Thyroid gland (tissue), 4 donors: ENCODE measurements at regions not wholly inside any gene's neighbourhood (a gene's known extent, or its start where the extent isn't known, plus 50 kb on each side); places are given as distances from the start of the nearest gene placed in this dataset.

Experiments used
- DNase-seq, 2 donors: peaks; one replicate each; pipeline ENCODE4 v3.0.0-alpha.2; 2019
- H3K27ac ChIP-seq, 3 donors: fragments of 200-600 bp; sonication (generic); 1 replicate in 2 of 3; 2 replicates in 1 of 3; pipeline ENCODE4 v1.5.1; 2016 to 2019; ENCODE audit warnings: mild to moderate bottlenecking in 1 of 3, moderate library complexity in 1 of 3
- H3K27me3 ChIP-seq: fragments of 200-600 bp; sonication (generic); one replicate; pipeline ENCODE4 v1.5.1; 2019
- H3K36me3 ChIP-seq, 2 donors: fragments of 200-600 bp; sonication (generic); one replicate each; pipeline ENCODE4 v1.5.1; 2016 to 2019
- H3K4me1 ChIP-seq, 2 donors: fragments of 200-600 bp; sonication (generic); one replicate each; pipeline ENCODE4 v1.5.1; 2017 to 2019
- H3K4me3 ChIP-seq, 3 donors: fragments of 200-600 bp; sonication (generic); replicated peaks in 1 of 3; 1 replicate in 2 of 3; 2 replicates in 1 of 3; pipeline ENCODE4 v1.5.1; 2016; ENCODE audit warnings: mild to moderate bottlenecking in 1 of 3
- H3K9me3 ChIP-seq: fragments of 200-600 bp; sonication (generic); one replicate; pipeline ENCODE4 v1.5.1; 2017
- POLR2A ChIP-seq, 2 donors: fragments of 450-650 bp; IDR thresholded peaks; one replicate each; pipeline ENCODE4 v1.6.1; 2017; ENCODE audit warnings: antibody characterized with exemption in 2 of 2, mild to moderate bottlenecking in 2 of 2, moderate library complexity in 1 of 2
- WGBS, 2 donors: methylation state at CpG; one replicate each; pipeline ENCODE4 v1.1.5; 2017; 5-methylcytosine and 5-hydroxymethylcytosine counted together
- intact Hi-C: fragments of 100-400 bp; cut with DNase I; formaldehyde crosslinking; loops from one replicate; pipeline ENCODE4 v1.15.1; 2023
- TF ChIP-seq, protein P1 (sequence below), 6 experiments: fragments of 200-600 bp in 3 of 6; fragments of 450-650 bp in 3 of 6; sonication (generic) in 3 of 6; IDR thresholded peaks; one replicate each; pipeline ENCODE4 v1.5.1; 2016 to 2019; ENCODE audit warnings: antibody characterized with exemption in 6 of 6, mild to moderate bottlenecking in 2 of 6, inconsistent platforms in 1 of 6, moderate library complexity in 1 of 6

DNA sequence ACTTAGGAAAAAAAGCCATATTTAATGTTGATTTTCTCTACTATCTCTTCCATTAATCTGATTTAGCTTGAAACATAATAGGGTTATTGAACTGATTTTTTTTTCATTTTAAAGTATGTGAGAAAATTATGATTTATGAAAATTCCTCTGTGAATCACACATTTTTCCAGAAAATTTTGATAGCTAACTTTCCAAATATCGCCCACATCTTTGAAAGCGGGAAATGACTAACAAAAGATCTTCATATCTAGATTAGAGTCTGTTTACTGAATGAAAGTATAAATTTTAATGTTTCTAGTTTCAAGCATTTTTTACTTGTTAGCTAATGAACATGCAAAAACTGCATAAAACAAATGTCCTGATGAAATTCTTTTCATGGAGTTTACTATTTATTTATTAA, 97.4 kb downstream of the POSTN start:
- TF ChIP-seq POLR2A (IDR thresholded peaks at IDR 0.05) = no peak
- TF ChIP-seq, protein P1, sequence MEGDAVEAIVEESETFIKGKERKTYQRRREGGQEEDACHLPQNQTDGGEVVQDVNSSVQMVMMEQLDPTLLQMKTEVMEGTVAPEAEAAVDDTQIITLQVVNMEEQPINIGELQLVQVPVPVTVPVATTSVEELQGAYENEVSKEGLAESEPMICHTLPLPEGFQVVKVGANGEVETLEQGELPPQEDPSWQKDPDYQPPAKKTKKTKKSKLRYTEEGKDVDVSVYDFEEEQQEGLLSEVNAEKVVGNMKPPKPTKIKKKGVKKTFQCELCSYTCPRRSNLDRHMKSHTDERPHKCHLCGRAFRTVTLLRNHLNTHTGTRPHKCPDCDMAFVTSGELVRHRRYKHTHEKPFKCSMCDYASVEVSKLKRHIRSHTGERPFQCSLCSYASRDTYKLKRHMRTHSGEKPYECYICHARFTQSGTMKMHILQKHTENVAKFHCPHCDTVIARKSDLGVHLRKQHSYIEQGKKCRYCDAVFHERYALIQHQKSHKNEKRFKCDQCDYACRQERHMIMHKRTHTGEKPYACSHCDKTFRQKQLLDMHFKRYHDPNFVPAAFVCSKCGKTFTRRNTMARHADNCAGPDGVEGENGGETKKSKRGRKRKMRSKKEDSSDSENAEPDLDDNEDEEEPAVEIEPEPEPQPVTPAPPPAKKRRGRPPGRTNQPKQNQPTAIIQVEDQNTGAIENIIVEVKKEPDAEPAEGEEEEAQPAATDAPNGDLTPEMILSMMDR (IDR thresholded peaks at IDR 0.05) = no peak
- Histone ChIP-seq H3K4me3 (no peak overlapping the region), H3K36me3 (no peaks in the 10 kb centered on the region), H3K27me3 (no peaks in the 10 kb centered on the region), H3K4me1 (no peaks in the 10 kb centered on the region), H3K27ac (no peak overlapping the region), H3K9me3 (no peaks in the 10 kb centered on the region)
- intact Hi-C loops = no loop called here
- no peak for DNase-seq
- 79 to 89% methylated on average over 2 of the region's 2 CpGs for WGBS, 2 donors

- Histone ChIP-seq H3K36me3 (no peaks in the 10 kb centered on the region), H3K9me3 (no peaks in the 10 kb centered on the region), H3K4me3 (no peak overlapping the region), H3K4me1 (no peaks in the 10 kb centered on the region), H3K27ac (no peak overlapping the region), H3K27me3 (no peaks in the 10 kb centered on the region)
- 71 to 77% methylated on average over 1 of the region's 1 CpG for WGBS, 2 donors
- DNase-seq = no peak
- intact Hi-C loops = no loop called here
- TF ChIP-seq, protein P1 (IDR thresholded peaks at IDR 0.05) = no peak
- no peak for TF ChIP-seq POLR2A (IDR thresholded peaks at IDR 0.05)
These were observed 103.5 kb downstream of the POSTN start for GRCh38 chr13:37495046-37495445.

DNA sequence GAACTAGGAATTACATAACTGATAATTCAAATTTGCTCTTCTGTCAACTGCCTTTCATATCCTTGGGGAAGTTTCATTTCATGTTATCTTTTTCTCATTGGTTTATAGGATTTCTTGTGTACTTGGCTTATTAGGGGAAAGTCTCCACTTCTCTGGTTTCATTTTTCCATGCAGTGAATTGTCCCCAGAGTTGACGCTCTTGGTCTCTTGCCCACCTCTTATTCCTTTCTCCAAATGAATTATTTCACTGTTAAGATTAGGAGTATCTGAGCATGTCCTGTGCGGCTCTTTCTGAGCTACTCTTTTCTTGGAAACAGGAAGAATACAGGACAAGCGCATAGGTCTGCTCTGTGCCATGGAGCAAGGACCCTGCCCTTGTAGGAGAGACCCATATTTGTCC, 104.8 kb downstream of the POSTN start:
- 78 to 88% methylated on average over 3 of the region's 3 CpGs for WGBS, 2 donors
- Histone ChIP-seq H3K9me3 (no peaks in the 10 kb centered on the region), H3K4me3 (no peak overlapping the region), H3K36me3 (no peaks in the 10 kb centered on the region), H3K27me3 (no peaks in the 10 kb centered on the region), H3K27ac (no peak overlapping the region), H3K4me1 (no peaks in the 10 kb centered on the region)
- intact Hi-C loops = no loop called here
- no peak for DNase-seq
- TF ChIP-seq, protein P1 (IDR thresholded peaks at IDR 0.05) = no peak
- TF ChIP-seq POLR2A (IDR thresholded peaks at IDR 0.05) = no peak

- intact Hi-C loops = no loop called here
- Histone ChIP-seq H3K27me3 (no peaks in the 10 kb centered on the region), H3K36me3 (no peaks in the 10 kb centered on the region), H3K4me1 (no peaks in the 10 kb centered on the region), H3K4me3 (no peak overlapping the region), H3K27ac (no peak overlapping the region), H3K9me3 (no peaks in the 10 kb centered on the region)
- no peak for DNase-seq
- WGBS, 2 donors = 58 to 61% methylated on average over 3 of the region's 3 CpGs
- TF ChIP-seq, protein P1 (IDR thresholded peaks at IDR 0.05) = no peak
- no peak for TF ChIP-seq POLR2A (IDR thresholded peaks at IDR 0.05)
These were observed 105.6 kb downstream of the POSTN start for GRCh38 chr13:37492741-37493514.

DNA sequence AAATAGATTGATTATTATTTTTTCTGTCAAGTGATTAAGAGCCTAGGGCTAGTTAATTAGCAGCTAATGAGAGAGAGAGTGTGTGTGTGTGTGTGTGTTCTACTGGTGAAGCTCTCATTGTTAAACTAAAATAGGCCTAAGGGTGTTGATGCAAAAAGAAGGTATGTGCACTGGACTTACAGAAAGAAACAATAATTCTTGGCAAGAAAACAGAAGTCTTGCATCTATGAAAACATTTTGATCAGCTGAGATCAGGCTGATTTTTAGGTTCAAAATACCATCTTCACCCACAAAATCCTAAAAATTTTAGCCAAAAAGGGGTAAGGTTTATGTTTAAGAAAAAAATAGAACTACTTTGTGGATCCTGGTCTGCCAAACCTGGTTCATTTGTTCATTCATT, 106.5 kb downstream of the POSTN start:
- no peaks in the 10 kb centered on the region for H3K27me3 ChIP-seq
- no peak for DNase-seq
- no peaks in the 10 kb centered on the region for H3K4me1 ChIP-seq
- intact Hi-C loops = no loop called here
- H3K27ac ChIP-seq = no peak overlapping the region
- no peak for TF ChIP-seq POLR2A (IDR thresholded peaks at IDR 0.05)
- TF ChIP-seq, protein P1 (IDR thresholded peaks at IDR 0.05) = no peak
- H3K4me3 ChIP-seq = no peak overlapping the region
- H3K9me3 ChIP-seq = no peaks in the 10 kb centered on the region
- no peaks in the 10 kb centered on the region for H3K36me3 ChIP-seq
